ENCODE measurements at regions not wholly inside any gene's neighbourhood (a gene's known extent, or its start where the extent isn't known, plus 50 kb on each side); places are given as distances from the start of the nearest gene placed in this dataset.

- ChIA-PET CTCF (interaction anchor here (0.9 kb wide), 1 partner anchor 715 kb away, joined by 3 read pairs; no protein-coding TSS in a partner anchor), POLR2A (no interaction called here)
- H3K27me3 Mint-ChIP-seq: peaks cover 7% of the 10 kb centered on the region
- H3K27ac Mint-ChIP-seq: no peak overlapping the region
- DNase-seq: no peak
- H3K9me3 Mint-ChIP-seq: peaks cover 3% of the 10 kb centered on the region
- H3K36me3 Mint-ChIP-seq (ENCODE audit: low read depth): no peaks in the 10 kb centered on the region
- H3K4me1 Mint-ChIP-seq: no peaks in the 10 kb centered on the region
- no peak overlapping the region for H3K4me3 Mint-ChIP-seq
Observed at GRCh38 chr10:6907877-6908530, 327.9 kb upstream of the PRKCQ start.

GRCh38 chr10:6894405-6894804, 314.3 kb upstream of the PRKCQ start:
- no peak for DNase-seq
- Mint-ChIP-seq H3K27me3 (peaks cover 9% of the 10 kb centered on the region), H3K27ac (no peak overlapping the region), H3K4me1 (no peaks in the 10 kb centered on the region), H3K36me3 (ENCODE audit: low read depth) (no peaks in the 10 kb centered on the region), H3K4me3 (no peak overlapping the region), H3K9me3 (no peaks in the 10 kb centered on the region)
- ChIA-PET CTCF (no interaction called here), POLR2A (no interaction called here)

- H3K27me3 Mint-ChIP-seq: peaks cover 6% of the 10 kb centered on the region
- no peak overlapping the region for H3K27ac Mint-ChIP-seq
- CTCF ChIA-PET: interaction anchor here (0.6 to 0.7 kb wide), 4 partner anchors 57 to 297 kb away, joined by 3 read pairs; no protein-coding TSS in a partner anchor
- DNase-seq: no peak
- H3K4me3 Mint-ChIP-seq: no peak overlapping the region
- no peaks in the 10 kb centered on the region for H3K4me1 Mint-ChIP-seq
- H3K9me3 Mint-ChIP-seq: no peaks in the 10 kb centered on the region
- POLR2A ChIA-PET: no interaction called here
- no peaks in the 10 kb centered on the region for H3K36me3 Mint-ChIP-seq (ENCODE audit: low read depth)
Observed at GRCh38 chr10:6892864-6893263, 312.8 kb upstream of the PRKCQ start.

GRCh38 chr10:6891924-6892323, 311.8 kb upstream of the PRKCQ start:
- Mint-ChIP-seq H3K4me1 (no peaks in the 10 kb centered on the region), H3K27me3 (peaks cover 6% of the 10 kb centered on the region), H3K27ac (no peak overlapping the region), H3K4me3 (no peak overlapping the region), H3K36me3 (ENCODE audit: low read depth) (no peaks in the 10 kb centered on the region), H3K9me3 (no peaks in the 10 kb centered on the region)
- DNase-seq: no peak
- ChIA-PET POLR2A (no interaction called here), CTCF (no interaction called here)

GRCh38 chr10:6889718-6890117, 309.6 kb upstream of the PRKCQ start:
- CTCF ChIA-PET: interaction anchor here (1.4 kb wide), 1 partner anchor 14 kb away, joined by 6 read pairs; no protein-coding TSS in a partner anchor
- Mint-ChIP-seq H3K36me3 (ENCODE audit: low read depth) (no peaks in the 10 kb centered on the region), H3K27ac (no peak overlapping the region)

GRCh38 chr10:6888434-6888833, 308.4 kb upstream of the PRKCQ start:
- POLR2A ChIA-PET: no interaction called here
- no peaks in the 10 kb centered on the region for H3K36me3 Mint-ChIP-seq (ENCODE audit: low read depth)
- H3K27me3 Mint-ChIP-seq: peaks cover 3% of the 10 kb centered on the region
- H3K4me3 Mint-ChIP-seq: no peak overlapping the region
- no peaks in the 10 kb centered on the region for H3K9me3 Mint-ChIP-seq
- H3K27ac Mint-ChIP-seq: no peak overlapping the region
- H3K4me1 Mint-ChIP-seq: peaks cover 13% of the 10 kb centered on the region
- no peak for DNase-seq
- CTCF ChIA-PET: interaction anchor here (1.4 to 1.5 kb wide), 2 partner anchors 12 to 13 kb away, joined by 3 to 6 read pairs; no protein-coding TSS in a partner anchor

More at GRCh38 chr10:6889718-6890117, 309.6 kb upstream of the PRKCQ start:
- H3K4me3 Mint-ChIP-seq: no peak overlapping the region
- POLR2A ChIA-PET: no interaction called here
- no peak for DNase-seq
- no peaks in the 10 kb centered on the region for H3K9me3 Mint-ChIP-seq
- peaks cover 8% of the 10 kb centered on the region for H3K4me1 Mint-ChIP-seq
- no peaks in the 10 kb centered on the region for H3K27me3 Mint-ChIP-seq

GRCh38 chr10:6885284-6885683, 305.2 kb upstream of the PRKCQ start:
- CTCF ChIA-PET: interaction anchor here (1.2 kb wide), 2 partner anchors 15 to 34 kb away, joined by 3 to 4 read pairs; no protein-coding TSS in a partner anchor
- Mint-ChIP-seq H3K27ac (peak overlapping the region; percentile 39), H3K4me3 (no peak overlapping the region), H3K9me3 (no peaks in the 10 kb centered on the region), H3K4me1 (peaks cover 13% of the 10 kb centered on the region), H3K36me3 (ENCODE audit: low read depth) (no peaks in the 10 kb centered on the region), H3K27me3 (peaks cover 17% of the 10 kb centered on the region)
- DNase-seq: no peak
- POLR2A ChIA-PET: no interaction called here

- DNase-seq: no peak
- H3K36me3 Mint-ChIP-seq (ENCODE audit: low read depth): no peaks in the 10 kb centered on the region
- POLR2A ChIA-PET: no interaction called here
- H3K9me3 Mint-ChIP-seq: no peaks in the 10 kb centered on the region
- H3K27ac Mint-ChIP-seq: no peak overlapping the region
- CTCF ChIA-PET: no interaction called here
- H3K4me1 Mint-ChIP-seq: peaks cover 13% of the 10 kb centered on the region
- peaks cover 29% of the 10 kb centered on the region for H3K27me3 Mint-ChIP-seq
- H3K4me3 Mint-ChIP-seq: no peak overlapping the region
Observed at GRCh38 chr10:6881987-6882386, 301.9 kb upstream of the PRKCQ start.

GRCh38 chr10:6877722-6878392, 297.8 kb upstream of the PRKCQ start:
- peaks cover 32% of the 10 kb centered on the region for H3K27me3 Mint-ChIP-seq
- CTCF ChIA-PET: no interaction called here

GRCh38 chr10:6877336-6877721, 297.3 kb upstream of the PRKCQ start:
- no peak for DNase-seq
- ChIA-PET POLR2A (no interaction called here), CTCF (no interaction called here)
- Mint-ChIP-seq H3K9me3 (no peaks in the 10 kb centered on the region), H3K27me3 (peaks cover 32% of the 10 kb centered on the region), H3K27ac (no peak overlapping the region), H3K36me3 (ENCODE audit: low read depth) (no peaks in the 10 kb centered on the region), H3K4me1 (no peaks in the 10 kb centered on the region), H3K4me3 (no peak overlapping the region)

More at GRCh38 chr10:6877722-6878392, 297.8 kb upstream of the PRKCQ start:
- Mint-ChIP-seq H3K4me3 (no peak overlapping the region), H3K36me3 (ENCODE audit: low read depth) (no peaks in the 10 kb centered on the region), H3K27ac (no peak overlapping the region), H3K4me1 (no peaks in the 10 kb centered on the region), H3K9me3 (no peaks in the 10 kb centered on the region)
- DNase-seq: no peak
- POLR2A ChIA-PET: no interaction called here

- no peak for DNase-seq
- ChIA-PET POLR2A (no interaction called here), CTCF (interaction anchor here (0.6 to 1.5 kb wide), 2 partner anchors 12 to 14 kb away, joined by 3 to 6 read pairs; no protein-coding TSS in a partner anchor)
- Mint-ChIP-seq H3K4me1 (no peaks in the 10 kb centered on the region), H3K9me3 (no peaks in the 10 kb centered on the region), H3K27ac (no peak overlapping the region), H3K4me3 (no peak overlapping the region), H3K36me3 (ENCODE audit: low read depth) (no peaks in the 10 kb centered on the region), H3K27me3 (peaks cover 18% of the 10 kb centered on the region)
Observed at GRCh38 chr10:6875269-6875865, 295.3 kb upstream of the PRKCQ start.

GRCh38 chr10:6871128-6871527, 291.1 kb upstream of the PRKCQ start:
- ChIA-PET CTCF (interaction anchor here (1.0 kb wide), 1 partner anchor 141 kb away, joined by 3 read pairs; no protein-coding TSS in a partner anchor), POLR2A (no interaction called here)
- H3K9me3 Mint-ChIP-seq: no peaks in the 10 kb centered on the region
- H3K27me3 Mint-ChIP-seq: peaks cover 8% of the 10 kb centered on the region
- no peaks in the 10 kb centered on the region for H3K36me3 Mint-ChIP-seq (ENCODE audit: low read depth)
- H3K4me3 Mint-ChIP-seq: no peak overlapping the region
- H3K27ac Mint-ChIP-seq: no peak overlapping the region
- no peaks in the 10 kb centered on the region for H3K4me1 Mint-ChIP-seq
- DNase-seq: no peak

GRCh38 chr10:6868036-6868725, 288.1 kb upstream of the PRKCQ start:
- no peaks in the 10 kb centered on the region for H3K4me1 Mint-ChIP-seq
- H3K4me3 Mint-ChIP-seq: no peak overlapping the region
- no peak for DNase-seq
- no peak overlapping the region for H3K27ac Mint-ChIP-seq
- ChIA-PET CTCF (no interaction called here), POLR2A (no interaction called here)
- H3K9me3 Mint-ChIP-seq: no peaks in the 10 kb centered on the region
- no peaks in the 10 kb centered on the region for H3K36me3 Mint-ChIP-seq (ENCODE audit: low read depth)
- H3K27me3 Mint-ChIP-seq: peaks cover 25% of the 10 kb centered on the region
